Mucosa of stomach (tissue), 1 donor: ENCODE measurements at regions not wholly inside any gene's neighbourhood (a gene's known extent, or its start where the extent isn't known, plus 50 kb on each side); places are given as distances from the start of the nearest gene placed in this dataset.
"Not testable (repeated sequence)": the region's sequence is repeated elsewhere in the genome, so short reads cannot be mapped to it uniquely, and the experiment has no call there.

Experiments used
- H3K27me3 ChIP-seq: one replicate; pipeline ENCODE4 v1.7.0; 2013; ENCODE audit warnings: mild to moderate bottlenecking, low read length; ENCODE audit not compliant: control insufficient read depth, insufficient read depth
- H3K36me3 ChIP-seq: one replicate; pipeline ENCODE4 v1.7.0; 2013; ENCODE audit warnings: low read length; ENCODE audit not compliant: control insufficient read depth, insufficient read depth
- H3K4me1 ChIP-seq: one replicate; pipeline ENCODE4 v1.7.0; 2013; ENCODE audit warnings: mild to moderate bottlenecking, low read length; ENCODE audit not compliant: control insufficient read depth, insufficient read depth
- H3K4me3 ChIP-seq: one replicate; pipeline ENCODE4 v1.7.0; 2013; ENCODE audit warnings: low read length
- H3K9ac ChIP-seq: one replicate; pipeline ENCODE4 v1.7.0; 2013; ENCODE audit warnings: mild to moderate bottlenecking, low read length, moderate library complexity
- H3K9me3 ChIP-seq: one replicate; pipeline ENCODE4 v1.7.0; 2013; ENCODE audit warnings: mild to moderate bottlenecking, low read length, moderate library complexity; ENCODE audit not compliant: control insufficient read depth
- donor health status: Pancreatic carcinoma.

GRCh38 chr7:24152356-24152755 lies 131.6 kb upstream of the NPY start:
- Histone ChIP-seq H3K27me3 (no peaks in the 10 kb centered on the region), H3K4me1 (peaks cover 4% of the 10 kb centered on the region), H3K9ac (no peak overlapping the region), H3K4me3 (no peak overlapping the region), H3K9me3 (no peaks in the 10 kb centered on the region), H3K36me3 (no peaks in the 10 kb centered on the region)

GRCh38 chr7:24152877-24153472 lies 131.0 kb upstream of the NPY start:
- no peaks in the 10 kb centered on the region for H3K9me3 ChIP-seq
- H3K9ac ChIP-seq: no peak overlapping the region
- no peak overlapping the region for H3K4me3 ChIP-seq
- H3K4me1 ChIP-seq: peaks cover 4% of the 10 kb centered on the region
- H3K27me3 ChIP-seq: no peaks in the 10 kb centered on the region
- H3K36me3 ChIP-seq: no peaks in the 10 kb centered on the region

- Histone ChIP-seq H3K36me3 (no peaks in the 10 kb centered on the region), H3K4me3 (no peak overlapping the region), H3K4me1 (peaks cover 3% of the 10 kb centered on the region), H3K9ac (no peak overlapping the region), H3K27me3 (no peaks in the 10 kb centered on the region), H3K9me3 (no peaks in the 10 kb centered on the region)
Observed at GRCh38 chr7:24157666-24158065, 126.3 kb upstream of the NPY start.

GRCh38 chr7:24158975-24159374 lies 125.0 kb upstream of the NPY start:
- Histone ChIP-seq H3K4me1 (no peaks in the 10 kb centered on the region), H3K9me3 (no peaks in the 10 kb centered on the region), H3K36me3 (no peaks in the 10 kb centered on the region), H3K4me3 (no peak overlapping the region), H3K9ac (no peak overlapping the region), H3K27me3 (no peaks in the 10 kb centered on the region)

GRCh38 chr7:24164401-24164800 lies 119.6 kb upstream of the NPY start:
- Histone ChIP-seq H3K9ac (no peak overlapping the region), H3K36me3 (no peaks in the 10 kb centered on the region), H3K9me3 (no peaks in the 10 kb centered on the region), H3K27me3 (no peaks in the 10 kb centered on the region), H3K4me3 (no peak overlapping the region), H3K4me1 (peaks cover 9% of the 10 kb centered on the region)

GRCh38 chr7:24169077-24169624 lies 114.8 kb upstream of the NPY start:
- no peaks in the 10 kb centered on the region for H3K9me3 ChIP-seq
- no peaks in the 10 kb centered on the region for H3K36me3 ChIP-seq
- H3K9ac ChIP-seq: no peak overlapping the region
- H3K4me3 ChIP-seq: no peak overlapping the region
- H3K27me3 ChIP-seq: no peaks in the 10 kb centered on the region
- H3K4me1 ChIP-seq: peaks cover 23% of the 10 kb centered on the region

GRCh38 chr7:24171951-24172350 lies 112.0 kb upstream of the NPY start:
- not testable (repeated sequence) for H3K4me3 ChIP-seq, H3K9ac ChIP-seq, H3K9me3 ChIP-seq, H3K36me3 ChIP-seq, H3K27me3 ChIP-seq
- peaks cover 14% of the 10 kb centered on the region for H3K4me1 ChIP-seq

- no peaks in the 10 kb centered on the region for H3K27me3 ChIP-seq
- no peak overlapping the region for H3K9ac ChIP-seq
- no peaks in the 10 kb centered on the region for H3K9me3 ChIP-seq
- peaks cover 14% of the 10 kb centered on the region for H3K4me1 ChIP-seq
- no peaks in the 10 kb centered on the region for H3K36me3 ChIP-seq
- no peak overlapping the region for H3K4me3 ChIP-seq
Observed at GRCh38 chr7:24172856-24173255, 111.1 kb upstream of the NPY start.

GRCh38 chr7:24175603-24176002 lies 108.4 kb upstream of the NPY start:
- Histone ChIP-seq H3K4me3 (no peak overlapping the region), H3K36me3 (no peaks in the 10 kb centered on the region), H3K27me3 (no peaks in the 10 kb centered on the region), H3K9me3 (no peaks in the 10 kb centered on the region), H3K4me1 (peaks cover 21% of the 10 kb centered on the region), H3K9ac (no peak overlapping the region)

GRCh38 chr7:24178811-24179570 lies 105.0 kb upstream of the NPY start:
- Histone ChIP-seq H3K27me3 (no peaks in the 10 kb centered on the region), H3K4me3 (no peak overlapping the region), H3K9ac (no peak overlapping the region), H3K9me3 (no peaks in the 10 kb centered on the region), H3K36me3 (no peaks in the 10 kb centered on the region), H3K4me1 (peaks cover 10% of the 10 kb centered on the region)

GRCh38 chr7:24191362-24191761 lies 92.6 kb upstream of the NPY start:
- no peaks in the 10 kb centered on the region for H3K27me3 ChIP-seq
- no peaks in the 10 kb centered on the region for H3K36me3 ChIP-seq
- no peaks in the 10 kb centered on the region for H3K9me3 ChIP-seq
- peaks cover 9% of the 10 kb centered on the region for H3K4me1 ChIP-seq
- H3K9ac ChIP-seq: no peak overlapping the region
- H3K4me3 ChIP-seq: no peak overlapping the region

GRCh38 chr7:24192053-24192452 lies 91.9 kb upstream of the NPY start:
- no peaks in the 10 kb centered on the region for H3K36me3 ChIP-seq
- peaks cover 9% of the 10 kb centered on the region for H3K4me1 ChIP-seq
- H3K4me3 ChIP-seq: no peak overlapping the region
- H3K9ac ChIP-seq: no peak overlapping the region
- H3K9me3 ChIP-seq: no peaks in the 10 kb centered on the region
- H3K27me3 ChIP-seq: no peaks in the 10 kb centered on the region
